Nucleus accumbens (tissue), 56 donors: ENCODE measurements at regions not wholly inside any gene's neighbourhood (a gene's known extent, or its start where the extent isn't known, plus 50 kb on each side); places are given as distances from the start of the nearest gene placed in this dataset.

Source experiments
- DNase-seq, 56 donors: peaks; one replicate each; lab custom pipeline; 2025; lab: John Stamatoyannopoulos, UW

GRCh38 chr14:45400950-45401640 lies 148.1 kb upstream of the MIS18BP1 start:
- no peak for DNase-seq

GRCh38 chr14:45400509-45400908 lies 147.5 kb upstream of the MIS18BP1 start:
- DNase-seq: no peak

- DNase-seq: no peak
Observed at GRCh38 chr14:45381091-45381490, 128.1 kb upstream of the MIS18BP1 start.

- no peak for DNase-seq
Observed at GRCh38 chr14:45377166-45377565, 124.2 kb upstream of the MIS18BP1 start.

GRCh38 chr14:45373877-45374276 lies 120.9 kb upstream of the MIS18BP1 start:
- no peak for DNase-seq

- no peak for DNase-seq
Observed at GRCh38 chr14:45364565-45365156, 111.7 kb upstream of the MIS18BP1 start.

GRCh38 chr14:45362505-45362904 lies 109.5 kb upstream of the MIS18BP1 start:
- no peak for DNase-seq

GRCh38 chr14:45361727-45362126 lies 108.7 kb upstream of the MIS18BP1 start:
- no peak for DNase-seq

- DNase-seq: no peak
Observed at GRCh38 chr14:45359746-45360145, 106.7 kb upstream of the MIS18BP1 start.

- DNase-seq: no peak
Observed at GRCh38 chr14:45332360-45332988, 79.5 kb upstream of the MIS18BP1 start.

GRCh38 chr14:45308745-45309397 lies 55.9 kb upstream of the MIS18BP1 start:
- no peak for DNase-seq
